ENCODE measurements at regions not wholly inside any gene's neighbourhood (a gene's known extent, or its start where the extent isn't known, plus 50 kb on each side); places are given as distances from the start of the nearest gene placed in this dataset.

DNA sequence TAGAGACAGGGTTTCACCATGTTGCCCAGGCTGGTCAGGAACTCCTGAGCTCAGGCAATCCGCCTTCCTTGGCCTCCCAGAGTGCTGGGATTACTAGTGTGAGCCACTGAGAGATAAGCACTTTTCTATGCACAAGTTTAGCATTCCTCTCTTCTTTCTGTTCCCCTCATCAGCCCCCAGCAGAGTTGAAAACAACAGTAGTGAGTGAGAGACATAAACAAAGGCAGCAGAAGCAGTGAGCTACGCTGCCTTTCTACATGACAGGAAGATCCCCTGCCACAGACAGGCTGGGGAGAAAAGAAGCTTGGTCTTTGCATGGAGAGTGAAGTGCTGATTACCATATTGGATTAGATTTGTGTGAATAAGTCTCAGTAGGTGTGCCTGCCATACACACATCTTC, 392.0 kb upstream of the KIRREL3 start:
- H3K79me1 ChIP-seq (ENCODE audit: low read depth in 1 of 2, low read length in 2 of 2): no peaks in the 10 kb centered on the region
- no peak overlapping the region for H2BK5ac ChIP-seq (ENCODE audit: low read depth, low read length, poor library complexity, severe bottlenecking)
- intact Hi-C loops (cut with micrococcal nuclease) (no loop called here), in situ Hi-C loops (cut with MboI; ENCODE audit: low sequenced_read_pairs) (no loop called here), dilution Hi-C loops (cut with HindIII; ENCODE audit: low sequenced_read_pairs, unreplicated experiment) (no loop called here)
- no peak overlapping the region for H2AFZ ChIP-seq (replicated peaks; ENCODE audit: low read length, poor library complexity)
- no peaks in the 10 kb centered on the region for H3K4me1 ChIP-seq (ENCODE audit: control insufficient read depth, insufficient read depth, low read length)
- no peak overlapping the region for H3K18ac ChIP-seq (ENCODE audit: low read depth, low read length)
- no peaks in the 10 kb centered on the region for H3K9me3 ChIP-seq (ENCODE audit: control insufficient read depth, insufficient read depth, low read length)
- ChIA-PET POLR2A (ENCODE audit: unreplicated experiment) (no interaction called here), CTCF (no interaction called here)
- H4K5ac ChIP-seq (ENCODE audit: low read depth, low read length): no peak overlapping the region
- H2BK15ac ChIP-seq (ENCODE audit: low read depth, low read length): no peak overlapping the region
- H3K23ac ChIP-seq (ENCODE audit: low read depth, low read length): no peak overlapping the region
- H3K56ac ChIP-seq (ENCODE audit: extremely low read depth, insufficient read depth, low read length): no peak overlapping the region
- no peaks in the 10 kb centered on the region for H3K36me3 ChIP-seq (ENCODE audit: control insufficient read depth, insufficient read depth, low read length)
- WGBS, 2 experiments (ENCODE audit: extremely low coverage in 2 of 2, insufficient read length in 1 of 2): no CpG with 5 or more reads among the region's 2 CpGs
- H2AK9ac ChIP-seq (replicated peaks; ENCODE audit: low read depth, low read length, poor library complexity): no peak overlapping the region
- H3K9me1 ChIP-seq (ENCODE audit: insufficient read depth, low read length): no peaks in the 10 kb centered on the region
- ATAC-seq (ENCODE audit: low read depth) (no peak), DNase-seq (no peak)
- H2BK20ac ChIP-seq (ENCODE audit: low read depth, low read length): no peak overlapping the region
- no peak overlapping the region for H4K8ac ChIP-seq (ENCODE audit: low read depth in 2 of 2, low read length in 2 of 2)
- no peak overlapping the region for H3K27ac ChIP-seq (ENCODE audit: insufficient read depth, low read length)
- no peak overlapping the region for H2BK120ac ChIP-seq (ENCODE audit: low read depth, low read length)
- no peak overlapping the region for H3K4me3 ChIP-seq (ENCODE audit: insufficient read depth, low read depth, low read length)
- TF ChIP-seq MAZ (IDR thresholded peaks at IDR 0.05; ENCODE audit: borderline replicate concordance, low read depth, low read length) (no peak), MXI1 (IDR thresholded peaks at IDR 0.05; ENCODE audit: borderline replicate concordance, low read depth, low read length) (no peak), FOS (IDR thresholded peaks at IDR 0.05; ENCODE audit: low read depth, low read length) (no peak), RCOR1 (IDR thresholded peaks at IDR 0.05; ENCODE audit: insufficient replicate concordance, low read length) (no peak), CEBPB (IDR thresholded peaks at IDR 0.05; ENCODE audit: low read depth, low read length) (no peak), RAD21 (IDR thresholded peaks at IDR 0.05; ENCODE audit: low read length) (no peak), SMC3 (IDR thresholded peaks at IDR 0.05; ENCODE audit: low read depth, low read length) (no peak), RFX5 (IDR thresholded peaks at IDR 0.05; ENCODE audit: low read depth, low read length) (no peak), MAFK (IDR thresholded peaks at IDR 0.05; ENCODE audit: low read depth, low read length) (no peak), POLR2A (IDR thresholded peaks at IDR 0.05; ENCODE audit: low read depth, low read length) (no peak), BHLHE40 (IDR thresholded peaks at IDR 0.05; ENCODE audit: low read depth, low read length) (no peak), CHD1 (IDR thresholded peaks at IDR 0.05; ENCODE audit: low read depth, low read length) (no peak), NFE2L2 (IDR thresholded peaks at IDR 0.05; ENCODE audit: low read depth, low read length) (no peak)
- TF ChIP-seq, protein P1, sequence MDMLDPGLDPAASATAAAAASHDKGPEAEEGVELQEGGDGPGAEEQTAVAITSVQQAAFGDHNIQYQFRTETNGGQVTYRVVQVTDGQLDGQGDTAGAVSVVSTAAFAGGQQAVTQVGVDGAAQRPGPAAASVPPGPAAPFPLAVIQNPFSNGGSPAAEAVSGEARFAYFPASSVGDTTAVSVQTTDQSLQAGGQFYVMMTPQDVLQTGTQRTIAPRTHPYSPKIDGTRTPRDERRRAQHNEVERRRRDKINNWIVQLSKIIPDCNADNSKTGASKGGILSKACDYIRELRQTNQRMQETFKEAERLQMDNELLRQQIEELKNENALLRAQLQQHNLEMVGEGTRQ (IDR thresholded peaks at IDR 0.05; ENCODE audit: low read depth, low read length): no peak
- TF ChIP-seq, protein P2, sequence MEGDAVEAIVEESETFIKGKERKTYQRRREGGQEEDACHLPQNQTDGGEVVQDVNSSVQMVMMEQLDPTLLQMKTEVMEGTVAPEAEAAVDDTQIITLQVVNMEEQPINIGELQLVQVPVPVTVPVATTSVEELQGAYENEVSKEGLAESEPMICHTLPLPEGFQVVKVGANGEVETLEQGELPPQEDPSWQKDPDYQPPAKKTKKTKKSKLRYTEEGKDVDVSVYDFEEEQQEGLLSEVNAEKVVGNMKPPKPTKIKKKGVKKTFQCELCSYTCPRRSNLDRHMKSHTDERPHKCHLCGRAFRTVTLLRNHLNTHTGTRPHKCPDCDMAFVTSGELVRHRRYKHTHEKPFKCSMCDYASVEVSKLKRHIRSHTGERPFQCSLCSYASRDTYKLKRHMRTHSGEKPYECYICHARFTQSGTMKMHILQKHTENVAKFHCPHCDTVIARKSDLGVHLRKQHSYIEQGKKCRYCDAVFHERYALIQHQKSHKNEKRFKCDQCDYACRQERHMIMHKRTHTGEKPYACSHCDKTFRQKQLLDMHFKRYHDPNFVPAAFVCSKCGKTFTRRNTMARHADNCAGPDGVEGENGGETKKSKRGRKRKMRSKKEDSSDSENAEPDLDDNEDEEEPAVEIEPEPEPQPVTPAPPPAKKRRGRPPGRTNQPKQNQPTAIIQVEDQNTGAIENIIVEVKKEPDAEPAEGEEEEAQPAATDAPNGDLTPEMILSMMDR (conservative IDR thresholded peaks at IDR 0.05; ENCODE audit: low read depth, low read length): no peak
- TF ChIP-seq, protein P3, sequence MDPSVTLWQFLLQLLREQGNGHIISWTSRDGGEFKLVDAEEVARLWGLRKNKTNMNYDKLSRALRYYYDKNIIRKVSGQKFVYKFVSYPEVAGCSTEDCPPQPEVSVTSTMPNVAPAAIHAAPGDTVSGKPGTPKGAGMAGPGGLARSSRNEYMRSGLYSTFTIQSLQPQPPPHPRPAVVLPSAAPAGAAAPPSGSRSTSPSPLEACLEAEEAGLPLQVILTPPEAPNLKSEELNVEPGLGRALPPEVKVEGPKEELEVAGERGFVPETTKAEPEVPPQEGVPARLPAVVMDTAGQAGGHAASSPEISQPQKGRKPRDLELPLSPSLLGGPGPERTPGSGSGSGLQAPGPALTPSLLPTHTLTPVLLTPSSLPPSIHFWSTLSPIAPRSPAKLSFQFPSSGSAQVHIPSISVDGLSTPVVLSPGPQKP (IDR thresholded peaks at IDR 0.05; ENCODE audit: borderline replicate concordance, low read depth, low read length): no peak
- no peak overlapping the region for H2AK5ac ChIP-seq (ENCODE audit: low read depth, low read length)
- BruUV-seq (replicated peaks): no TSS peak
- no peak overlapping the region for H3K14ac ChIP-seq (replicated peaks; ENCODE audit: low read depth, low read length)
- H3K27me3 ChIP-seq (ENCODE audit: control insufficient read depth, insufficient read depth, low read length): no peaks in the 10 kb centered on the region
- H3K4me2 ChIP-seq (ENCODE audit: low read depth, low read length): no peak overlapping the region
- no peaks in the 10 kb centered on the region for H4K20me1 ChIP-seq (ENCODE audit: insufficient read depth, low read length)
- no peak overlapping the region for H4K91ac ChIP-seq (ENCODE audit: insufficient read depth, low read depth, low read length)
- H3K9ac ChIP-seq (ENCODE audit: low read depth, low read length): no peak overlapping the region
- H3K4ac ChIP-seq (ENCODE audit: low read depth, low read length): no peak overlapping the region
